Keratinocyte (primary cell): ENCODE measurements at regions not wholly inside any gene's neighbourhood (a gene's known extent, or its start where the extent isn't known, plus 50 kb on each side); places are given as distances from the start of the nearest gene placed in this dataset.

Source experiments
- DNase-seq: peaks from one replicate; pipeline ENCODE4 v3.0.0-alpha.2; 2011; ENCODE audit warnings: low read depth, missing footprints, low spot score
- FAIRE-seq: peaks from 2 replicates; lab custom pipeline; 2011; peaks lifted over from hg19 to GRCh38; lab: Jason Lieb, UNC
- H2AFZ ChIP-seq: 2 replicates; pipeline ENCODE4 v1.6.0; 2012; ENCODE audit warnings: low read length, control low read depth, inconsistent platforms; ENCODE audit not compliant: control insufficient read depth
- H3K27ac ChIP-seq: 2 replicates; pipeline ENCODE4 v1.5.1; 2011; ENCODE audit warnings: low read length; ENCODE audit not compliant: control insufficient read depth, insufficient read depth
- H3K27me3 ChIP-seq: 3 replicates; pipeline ENCODE4 v1.6.0; 2011; ENCODE audit warnings: low read length; ENCODE audit not compliant: control insufficient read depth, insufficient read depth; ENCODE audit errors: extremely low read depth
- H3K36me3 ChIP-seq, 2 experiments: 2 replicates in 1 of 2; 3 replicates in 1 of 2; pipeline ENCODE4 v1.5.1; 2011; ENCODE audit warnings: low read length in 2 of 2, mild to moderate bottlenecking in 1 of 2; ENCODE audit not compliant: control insufficient read depth in 2 of 2, insufficient read depth in 2 of 2; ENCODE audit errors: extremely low read depth in 1 of 2
- H3K4me1 ChIP-seq: 3 replicates; pipeline ENCODE4 v1.5.1; 2011; ENCODE audit warnings: low read length; ENCODE audit not compliant: control insufficient read depth, insufficient read depth; ENCODE audit errors: extremely low read depth
- H3K4me2 ChIP-seq: 3 replicates; pipeline ENCODE4 v1.6.0; 2011; ENCODE audit warnings: low read depth, low read length; ENCODE audit not compliant: control insufficient read depth, insufficient read depth; ENCODE audit errors: extremely low read depth
- H3K4me3 ChIP-seq, 3 experiments: fragments of 200-600 bp in 1 of 3; sonication (generic) in 1 of 3; 2 replicates in 2 of 3; 3 replicates in 1 of 3; pipeline ENCODE4 v1.5.1; 2011 to 2016; ENCODE audit warnings: low read length in 3 of 3, mild to moderate bottlenecking in 3 of 3, control low read depth in 2 of 3, inconsistent platforms in 1 of 3, low read depth in 1 of 3, mixed read lengths in 1 of 3, mixed run types in 1 of 3, moderate library complexity in 1 of 3; ENCODE audit not compliant: control insufficient read depth in 2 of 3, insufficient read depth in 2 of 3; ENCODE audit errors: extremely low read depth in 1 of 3
- H3K79me2 ChIP-seq: 2 replicates; pipeline ENCODE4 v1.6.0; 2012; ENCODE audit warnings: low read length; ENCODE audit not compliant: control insufficient read depth, insufficient read depth
- H3K9ac ChIP-seq: 3 replicates; pipeline ENCODE4 v1.6.0; 2011; ENCODE audit warnings: low read length; ENCODE audit not compliant: control insufficient read depth, insufficient read depth; ENCODE audit errors: extremely low read depth
- H3K9me1 ChIP-seq: 3 replicates; pipeline ENCODE4 v1.6.0; 2011; ENCODE audit warnings: low read length; ENCODE audit not compliant: control insufficient read depth, insufficient read depth; ENCODE audit errors: extremely low read depth
- H3K9me3 ChIP-seq: 2 replicates; pipeline ENCODE4 v1.5.1; 2012; ENCODE audit warnings: low read depth, low read length; ENCODE audit not compliant: control insufficient read depth
- H4K20me1 ChIP-seq: 3 replicates; pipeline ENCODE4 v1.6.0; 2011; ENCODE audit warnings: low read length; ENCODE audit not compliant: control insufficient read depth, insufficient read depth; ENCODE audit errors: extremely low read depth
- CTCF ChIP-seq, 3 experiments: IDR thresholded peaks in 1 of 3; conservative IDR thresholded peaks in 1 of 3; optimal IDR thresholded peaks in 1 of 3; 2 replicates in 2 of 3; 3 replicates in 1 of 3; pipeline versions ENCODE3 to v1.5.1; 2011; ENCODE audit warnings: low read length in 3 of 3, mild to moderate bottlenecking in 3 of 3, moderate library complexity in 2 of 3, control low read depth in 1 of 3, inconsistent platforms in 1 of 3; ENCODE audit not compliant: insufficient read depth in 2 of 3; ENCODE audit errors: extremely low read depth in 1 of 3
- EZH2 ChIP-seq: IDR thresholded peaks from one replicate; pipeline ENCODE4 v1.6.1; 2012; ENCODE audit warnings: inconsistent platforms, mild to moderate bottlenecking, low read length, moderate library complexity
- dilution Hi-C: fragments of 300-500 bp; cut with MboI; formaldehyde crosslinking; loops from one replicate; pipeline ENCODE4 v1.7.0; 2020; ENCODE audit warnings: low sequenced_read_pairs; ENCODE audit not compliant: extremely low pct_ligation_motif_present

- no peaks in the 10 kb centered on the region for H4K20me1 ChIP-seq
- no peak overlapping the region for H3K4me2 ChIP-seq
- no peaks in the 10 kb centered on the region for H3K36me3 ChIP-seq
- dilution Hi-C loops, result no loop called here
- no peaks in the 10 kb centered on the region for H3K9me1 ChIP-seq
- no peaks in the 10 kb centered on the region for H3K4me1 ChIP-seq
- TF ChIP-seq CTCF (optimal IDR thresholded peaks at IDR 0.05 in 1 of 3, IDR thresholded peaks at IDR 0.05 in 1 of 3, conservative IDR thresholded peaks at IDR 0.05 in 1 of 3; ENCODE audit: extremely low read depth in 1 of 3, insufficient read depth in 2 of 3, low read length in 3 of 3), result no peak
- TF ChIP-seq EZH2, result no peak
- H3K27me3 ChIP-seq, result no peaks in the 10 kb centered on the region
- H3K4me3 ChIP-seq, result no peak overlapping the region
- no peak overlapping the region for H3K27ac ChIP-seq
- DNase-seq (no peak), FAIRE-seq (no peak)
- no peaks in the 10 kb centered on the region for H3K79me2 ChIP-seq
- H2AFZ ChIP-seq, result no peak overlapping the region
- H3K9me3 ChIP-seq, result peaks cover 20% of the 10 kb centered on the region
- no peak overlapping the region for H3K9ac ChIP-seq
Measured at GRCh38 chr22:49602481-49602880, 225.2 kb downstream of the BRD1 start.

- no peak overlapping the region for H2AFZ ChIP-seq
- no peak for FAIRE-seq
- dilution Hi-C loops, result no loop called here
- no peaks in the 10 kb centered on the region for H3K36me3 ChIP-seq
- no peaks in the 10 kb centered on the region for H3K27me3 ChIP-seq
- no peak for TF ChIP-seq CTCF (optimal IDR thresholded peaks at IDR 0.05 in 1 of 3, IDR thresholded peaks at IDR 0.05 in 1 of 3, conservative IDR thresholded peaks at IDR 0.05 in 1 of 3; ENCODE audit: extremely low read depth in 1 of 3, insufficient read depth in 2 of 3, low read length in 3 of 3)
- no peak for TF ChIP-seq EZH2
- H3K79me2 ChIP-seq, result no peaks in the 10 kb centered on the region
- H3K27ac ChIP-seq, result no peak overlapping the region
- no peak overlapping the region for H3K9ac ChIP-seq
- DNase-seq, result no peak
- H3K4me2 ChIP-seq, result no peak overlapping the region
- no peaks in the 10 kb centered on the region for H3K4me1 ChIP-seq
- H3K4me3 ChIP-seq, result no peak overlapping the region
- no peaks in the 10 kb centered on the region for H4K20me1 ChIP-seq
- H3K9me3 ChIP-seq, result peaks cover 22% of the 10 kb centered on the region
- no peaks in the 10 kb centered on the region for H3K9me1 ChIP-seq
Measured at GRCh38 chr22:49601614-49602321, 225.9 kb downstream of the BRD1 start.
